Ishikawa (cell line): ENCODE measurements at regions not wholly inside any gene's neighbourhood (a gene's known extent, or its start where the extent isn't known, plus 50 kb on each side); places are given as distances from the start of the nearest gene placed in this dataset.

ENCODE experiments used
- CEBPB ChIP-seq: IDR thresholded peaks from 2 replicates; pipeline ENCODE4 v1.6.1; 2012
- EGR1 ChIP-seq: IDR thresholded peaks from 2 replicates; pipeline ENCODE4 v1.6.1; 2012
- EP300 ChIP-seq: IDR thresholded peaks from 2 replicates; pipeline ENCODE4 v1.6.1; 2012; ENCODE audit warnings: borderline replicate concordance
- NFIC ChIP-seq: IDR thresholded peaks from 2 replicates; pipeline ENCODE4 v1.6.1; 2012
- RAD21 ChIP-seq: IDR thresholded peaks from 2 replicates; pipeline ENCODE4 v1.6.1; 2012; ENCODE audit warnings: low read depth
- TAF1 ChIP-seq: IDR thresholded peaks from 2 replicates; pipeline ENCODE4 v1.6.1; 2012; ENCODE audit warnings: low read depth, mild to moderate bottlenecking
- YY1 ChIP-seq: IDR thresholded peaks from 2 replicates; pipeline ENCODE4 v1.6.1; 2012; ENCODE audit warnings: low read depth
- TF ChIP-seq, protein P1 (sequence below): IDR thresholded peaks from 2 replicates; pipeline ENCODE4 v1.6.1; 2012
- TF ChIP-seq, protein P2 (sequence below): IDR thresholded peaks from 2 replicates; pipeline ENCODE4 v1.6.1; 2012; ENCODE audit warnings: low read depth, mild to moderate bottlenecking

DNA sequence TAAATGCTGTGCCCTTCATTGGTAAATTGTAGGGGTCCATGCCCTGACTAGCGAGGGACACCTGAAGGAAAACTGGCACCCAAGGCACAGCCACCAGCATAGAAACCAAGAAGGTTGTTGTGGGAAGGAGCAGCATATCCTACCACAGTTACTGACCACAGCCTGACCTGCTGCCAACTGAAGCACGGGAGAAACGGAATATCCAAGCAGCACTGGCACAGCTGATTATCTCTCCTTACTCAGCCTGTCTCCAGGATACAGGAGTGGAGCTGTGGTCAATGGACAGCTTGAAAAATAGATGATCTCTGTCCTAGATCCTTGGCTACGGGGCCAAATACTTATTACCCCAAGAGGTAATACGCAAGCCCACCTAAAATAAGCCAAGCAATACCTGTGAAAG is 164.5 kb downstream of the ATPSCKMT start:
- TF ChIP-seq NFIC (no peak), CEBPB (no peak), YY1 (no peak), RAD21 (no peak), TAF1 (no peak), EGR1 (no peak), EP300 (no peak)
- TF ChIP-seq, protein P1, sequence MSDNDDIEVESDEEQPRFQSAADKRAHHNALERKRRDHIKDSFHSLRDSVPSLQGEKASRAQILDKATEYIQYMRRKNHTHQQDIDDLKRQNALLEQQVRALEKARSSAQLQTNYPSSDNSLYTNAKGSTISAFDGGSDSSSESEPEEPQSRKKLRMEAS: no peak
- TF ChIP-seq, protein P2, sequence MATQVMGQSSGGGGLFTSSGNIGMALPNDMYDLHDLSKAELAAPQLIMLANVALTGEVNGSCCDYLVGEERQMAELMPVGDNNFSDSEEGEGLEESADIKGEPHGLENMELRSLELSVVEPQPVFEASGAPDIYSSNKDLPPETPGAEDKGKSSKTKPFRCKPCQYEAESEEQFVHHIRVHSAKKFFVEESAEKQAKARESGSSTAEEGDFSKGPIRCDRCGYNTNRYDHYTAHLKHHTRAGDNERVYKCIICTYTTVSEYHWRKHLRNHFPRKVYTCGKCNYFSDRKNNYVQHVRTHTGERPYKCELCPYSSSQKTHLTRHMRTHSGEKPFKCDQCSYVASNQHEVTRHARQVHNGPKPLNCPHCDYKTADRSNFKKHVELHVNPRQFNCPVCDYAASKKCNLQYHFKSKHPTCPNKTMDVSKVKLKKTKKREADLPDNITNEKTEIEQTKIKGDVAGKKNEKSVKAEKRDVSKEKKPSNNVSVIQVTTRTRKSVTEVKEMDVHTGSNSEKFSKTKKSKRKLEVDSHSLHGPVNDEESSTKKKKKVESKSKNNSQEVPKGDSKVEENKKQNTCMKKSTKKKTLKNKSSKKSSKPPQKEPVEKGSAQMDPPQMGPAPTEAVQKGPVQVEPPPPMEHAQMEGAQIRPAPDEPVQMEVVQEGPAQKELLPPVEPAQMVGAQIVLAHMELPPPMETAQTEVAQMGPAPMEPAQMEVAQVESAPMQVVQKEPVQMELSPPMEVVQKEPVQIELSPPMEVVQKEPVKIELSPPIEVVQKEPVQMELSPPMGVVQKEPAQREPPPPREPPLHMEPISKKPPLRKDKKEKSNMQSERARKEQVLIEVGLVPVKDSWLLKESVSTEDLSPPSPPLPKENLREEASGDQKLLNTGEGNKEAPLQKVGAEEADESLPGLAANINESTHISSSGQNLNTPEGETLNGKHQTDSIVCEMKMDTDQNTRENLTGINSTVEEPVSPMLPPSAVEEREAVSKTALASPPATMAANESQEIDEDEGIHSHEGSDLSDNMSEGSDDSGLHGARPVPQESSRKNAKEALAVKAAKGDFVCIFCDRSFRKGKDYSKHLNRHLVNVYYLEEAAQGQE: no peak
